ENCODE measurements at regions not wholly inside any gene's neighbourhood (a gene's known extent, or its start where the extent isn't known, plus 50 kb on each side); places are given as distances from the start of the nearest gene placed in this dataset.

DNA sequence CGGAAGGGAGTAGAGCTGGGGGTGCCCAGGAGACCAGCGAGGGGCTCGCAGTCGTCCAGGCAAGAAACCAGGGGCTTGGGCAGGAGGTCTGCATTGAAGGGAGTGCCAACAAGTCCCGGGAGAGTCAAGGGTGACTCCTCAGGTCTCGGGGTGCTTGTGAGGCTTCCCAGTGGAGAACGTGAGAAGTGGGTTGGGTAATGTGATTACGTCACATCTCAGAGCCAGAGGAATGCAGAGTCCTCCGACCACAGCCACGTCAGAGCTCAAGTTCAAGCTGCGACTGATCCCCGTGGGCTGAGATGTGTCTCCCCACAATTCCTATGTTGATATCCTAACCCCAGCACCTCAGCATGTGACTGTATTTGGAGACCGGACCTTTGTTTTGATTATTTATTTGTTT, 89.7 kb upstream of the SHANK2 start:
- no peak overlapping the region for H3K27ac ChIP-seq
- TF ChIP-seq, protein P1, sequence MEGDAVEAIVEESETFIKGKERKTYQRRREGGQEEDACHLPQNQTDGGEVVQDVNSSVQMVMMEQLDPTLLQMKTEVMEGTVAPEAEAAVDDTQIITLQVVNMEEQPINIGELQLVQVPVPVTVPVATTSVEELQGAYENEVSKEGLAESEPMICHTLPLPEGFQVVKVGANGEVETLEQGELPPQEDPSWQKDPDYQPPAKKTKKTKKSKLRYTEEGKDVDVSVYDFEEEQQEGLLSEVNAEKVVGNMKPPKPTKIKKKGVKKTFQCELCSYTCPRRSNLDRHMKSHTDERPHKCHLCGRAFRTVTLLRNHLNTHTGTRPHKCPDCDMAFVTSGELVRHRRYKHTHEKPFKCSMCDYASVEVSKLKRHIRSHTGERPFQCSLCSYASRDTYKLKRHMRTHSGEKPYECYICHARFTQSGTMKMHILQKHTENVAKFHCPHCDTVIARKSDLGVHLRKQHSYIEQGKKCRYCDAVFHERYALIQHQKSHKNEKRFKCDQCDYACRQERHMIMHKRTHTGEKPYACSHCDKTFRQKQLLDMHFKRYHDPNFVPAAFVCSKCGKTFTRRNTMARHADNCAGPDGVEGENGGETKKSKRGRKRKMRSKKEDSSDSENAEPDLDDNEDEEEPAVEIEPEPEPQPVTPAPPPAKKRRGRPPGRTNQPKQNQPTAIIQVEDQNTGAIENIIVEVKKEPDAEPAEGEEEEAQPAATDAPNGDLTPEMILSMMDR (IDR thresholded peaks at IDR 0.05 in 4 of 5, conservative IDR thresholded peaks at IDR 0.05 in 1 of 5) = no peak
- no peak for TF ChIP-seq POLR2A (IDR thresholded peaks at IDR 0.05)
- no peak overlapping the region for H3K4me3 ChIP-seq
- peaks cover 0 to 7% (median 4%) of the 10 kb centered on the region in 3 donors for H3K27me3 ChIP-seq
- no peaks in the 10 kb centered on the region for H3K4me1 ChIP-seq
- no peak for ATAC-seq
- in situ Hi-C loops (cut with MboI; ENCODE audit: low sequenced_read_pairs in 4 of 4) = no loop called here
- no peaks in the 10 kb centered on the region for H3K9me3 ChIP-seq
- no peaks in the 10 kb centered on the region for H3K36me3 ChIP-seq
- intact Hi-C loops (cut with DNase I; ENCODE audit: low total_unique reads) = no loop called here
- no peak for DNase-seq

DNA sequence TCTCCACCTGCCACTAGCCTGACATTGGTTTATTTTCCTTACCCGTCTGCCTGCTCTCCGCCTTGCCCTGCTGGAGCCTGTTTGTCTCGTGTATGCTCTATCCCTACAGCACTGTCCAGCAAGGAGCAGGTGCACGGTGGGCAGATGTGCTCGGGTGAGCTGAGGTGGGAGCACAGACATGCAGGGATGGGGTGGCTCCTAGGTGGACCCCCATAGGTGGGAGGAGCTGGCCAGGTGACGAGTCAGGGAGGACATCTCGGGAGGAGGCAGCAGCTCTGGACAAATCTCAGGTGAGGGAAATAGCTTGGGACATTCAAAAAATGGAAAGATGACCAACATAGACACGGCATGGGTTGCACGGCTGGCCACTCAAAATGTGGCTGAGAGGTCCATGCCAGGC, 89.2 kb upstream of the SHANK2 start:
- Histone ChIP-seq H3K36me3 (no peaks in the 10 kb centered on the region), H3K27ac (no peak overlapping the region), H3K27me3 (peaks cover 0 to 7% (median 4%) of the 10 kb centered on the region in 3 donors), H3K4me3 (no peak overlapping the region), H3K4me1 (no peaks in the 10 kb centered on the region), H3K9me3 (no peaks in the 10 kb centered on the region)
- TF ChIP-seq, protein P1 (IDR thresholded peaks at IDR 0.05 in 4 of 5, conservative IDR thresholded peaks at IDR 0.05 in 1 of 5) = no peak
- no peak for TF ChIP-seq POLR2A (IDR thresholded peaks at IDR 0.05)
- DNase-seq (no peak), ATAC-seq (no peak)
- intact Hi-C loops (cut with DNase I; ENCODE audit: low total_unique reads) = no loop called here
- in situ Hi-C loops (cut with MboI; ENCODE audit: low sequenced_read_pairs in 4 of 4) = no loop called here

DNA sequence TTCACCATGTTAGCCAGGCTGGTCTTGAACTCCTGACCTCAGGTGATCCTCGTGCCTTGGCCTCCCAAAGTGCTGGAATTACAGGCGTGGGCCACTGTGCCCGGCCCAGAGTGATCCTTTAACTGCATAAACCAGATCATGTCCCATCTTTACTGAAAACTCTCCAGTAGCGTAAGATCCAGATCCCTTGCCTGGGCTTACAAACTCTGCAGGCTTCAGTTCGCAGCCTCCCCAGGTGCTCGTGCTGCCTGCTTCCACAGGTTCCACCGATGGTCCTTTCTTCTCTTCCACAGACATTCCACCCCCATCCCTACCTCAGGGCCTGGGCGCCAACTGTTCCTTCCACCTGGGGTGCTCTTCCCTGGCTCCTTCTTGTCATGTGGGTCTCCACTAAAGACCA, 88.8 kb upstream of the SHANK2 start:
- TF ChIP-seq POLR2A (IDR thresholded peaks at IDR 0.05) = no peak
- TF ChIP-seq, protein P1 (IDR thresholded peaks at IDR 0.05 in 4 of 5, conservative IDR thresholded peaks at IDR 0.05 in 1 of 5) = no peak
- intact Hi-C loops (cut with DNase I; ENCODE audit: low total_unique reads) (no loop called here), in situ Hi-C loops (cut with MboI; ENCODE audit: low sequenced_read_pairs in 4 of 4) (no loop called here)
- Histone ChIP-seq H3K27ac (no peak overlapping the region), H3K36me3 (no peaks in the 10 kb centered on the region), H3K4me3 (no peak overlapping the region), H3K27me3 (peaks cover 0 to 7% (median 4%) of the 10 kb centered on the region in 3 donors), H3K4me1 (no peaks in the 10 kb centered on the region), H3K9me3 (no peaks in the 10 kb centered on the region)
- no peak for ATAC-seq
- no peak for DNase-seq

DNA sequence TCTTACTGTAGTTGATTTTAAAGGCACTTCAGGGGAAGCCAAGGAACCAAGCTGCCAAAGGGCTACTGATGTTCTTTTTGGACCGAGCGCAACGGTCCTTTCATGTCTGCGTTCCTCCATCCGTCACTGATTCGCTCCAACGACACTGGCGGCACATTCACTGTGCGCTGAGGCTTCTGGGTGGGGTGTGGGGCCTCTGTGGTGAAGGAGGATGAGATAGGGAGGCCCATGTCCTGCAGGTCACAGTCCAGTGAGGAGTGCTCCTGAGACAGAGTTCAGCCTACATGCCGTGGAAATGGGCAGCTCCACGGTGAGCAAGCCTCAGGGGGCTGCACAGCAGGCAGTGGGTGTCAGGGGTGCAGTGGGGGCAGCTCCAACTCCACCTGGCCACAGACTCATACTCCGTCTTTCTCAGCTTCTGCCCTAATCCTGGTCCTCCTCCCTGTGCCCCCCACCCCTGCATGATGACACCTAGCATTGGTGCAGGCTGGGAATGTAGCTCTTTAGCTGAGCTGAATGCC, 87.8 kb upstream of the SHANK2 start:
- no peak overlapping the region for H3K27ac ChIP-seq
- DNase-seq (no peak), ATAC-seq (no peak)
- H3K4me3 ChIP-seq = no peak overlapping the region
- H3K36me3 ChIP-seq = no peaks in the 10 kb centered on the region
- in situ Hi-C loops (cut with MboI; ENCODE audit: low sequenced_read_pairs in 4 of 4) = no loop called here
- intact Hi-C loops (cut with DNase I; ENCODE audit: low total_unique reads) = no loop called here
- no peaks in the 10 kb centered on the region for H3K4me1 ChIP-seq
- no peaks in the 10 kb centered on the region for H3K9me3 ChIP-seq
- TF ChIP-seq, protein P1 (IDR thresholded peaks at IDR 0.05 in 4 of 5, conservative IDR thresholded peaks at IDR 0.05 in 1 of 5) = no peak
- no peak for TF ChIP-seq POLR2A (IDR thresholded peaks at IDR 0.05)
- peaks cover 0 to 7% (median 4%) of the 10 kb centered on the region in 3 donors for H3K27me3 ChIP-seq

DNA sequence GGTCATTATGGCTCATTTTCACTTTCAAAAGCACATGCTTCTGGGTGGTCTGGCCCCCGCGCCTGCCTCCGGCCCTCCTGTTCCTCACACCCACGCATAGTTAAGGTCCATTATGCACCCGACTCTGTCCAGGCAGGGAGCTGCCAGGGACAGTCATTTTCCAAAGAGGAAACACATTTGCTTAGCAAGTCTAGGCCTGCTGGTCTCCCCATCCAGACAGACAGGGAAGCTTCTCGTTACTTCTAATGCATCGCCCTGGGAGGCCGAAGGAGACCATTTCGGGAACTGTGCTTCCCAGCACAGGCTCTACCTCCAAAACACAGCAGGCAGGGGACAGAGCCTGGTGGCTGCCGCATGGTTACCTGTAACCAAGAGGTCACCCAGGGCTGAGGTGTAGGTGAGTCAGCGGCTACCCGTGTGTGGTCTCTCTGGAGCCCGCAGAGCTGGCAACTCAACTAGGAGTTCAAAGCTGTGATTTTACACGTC, 87.1 kb upstream of the SHANK2 start:
- ATAC-seq (no peak), DNase-seq (no peak)
- TF ChIP-seq, protein P1 (IDR thresholded peaks at IDR 0.05 in 4 of 5, conservative IDR thresholded peaks at IDR 0.05 in 1 of 5) = no peak
- no peak for TF ChIP-seq POLR2A (IDR thresholded peaks at IDR 0.05)
- Histone ChIP-seq H3K9me3 (no peaks in the 10 kb centered on the region), H3K36me3 (no peaks in the 10 kb centered on the region), H3K4me3 (no peak overlapping the region), H3K27me3 (peaks cover 0 to 7% (median 4%) of the 10 kb centered on the region in 3 donors), H3K4me1 (no peaks in the 10 kb centered on the region), H3K27ac (no peak overlapping the region)
- intact Hi-C loops (cut with DNase I; ENCODE audit: low total_unique reads) (no loop called here), in situ Hi-C loops (cut with MboI; ENCODE audit: low sequenced_read_pairs in 4 of 4) (loop anchor here in 1 of 4 donors (10.0 kb wide), 1 partner anchor 65 kb away; no protein-coding TSS in a partner anchor)
